MM.1S (cell line): ENCODE measurements at regions not wholly inside any gene's neighbourhood (a gene's known extent, or its start where the extent isn't known, plus 50 kb on each side); places are given as distances from the start of the nearest gene placed in this dataset.

Experiments used
- DNase-seq: peaks from one replicate; pipeline ENCODE4 v3.0.0-alpha.2; 2015
- H2AFZ ChIP-seq: fragments of 300-600 bp; sonication (generic); 2 replicates; pipeline ENCODE4 v1.6.0; 2016; ENCODE audit warnings: antibody characterized with exemption, low read length
- H3F3A ChIP-seq: fragments of 300-600 bp; sonication (generic); 2 replicates; pipeline ENCODE4 v1.6.1; 2016; ENCODE audit warnings: mild to moderate bottlenecking, antibody characterized with exemption, low read length, moderate library complexity, mixed read lengths; ENCODE audit not compliant: insufficient read depth
- H3K27ac ChIP-seq: fragments of 300-600 bp; sonication (generic); 2 replicates; pipeline ENCODE4 v1.5.1; 2016; ENCODE audit warnings: mild to moderate bottlenecking, low read length
- H3K27me3 ChIP-seq: fragments of 300-600 bp; sonication (generic); replicated peaks from 2 replicates; pipeline ENCODE4 v1.6.0; 2016; ENCODE audit warnings: low read length; ENCODE audit not compliant: insufficient read depth
- H3K36me3 ChIP-seq: fragments of 300-600 bp; sonication (generic); replicated peaks from 2 replicates; pipeline ENCODE4 v1.6.1; 2016; ENCODE audit warnings: mild to moderate bottlenecking, low read length, mixed read lengths; ENCODE audit not compliant: insufficient read depth
- H3K4me1 ChIP-seq: fragments of 300-600 bp; sonication (generic); 2 replicates; pipeline ENCODE4 v1.6.1; 2016; ENCODE audit warnings: low read length, mixed read lengths
- H3K4me2 ChIP-seq: fragments of 300-600 bp; sonication (generic); 2 replicates; pipeline ENCODE4 v1.6.0; 2016; ENCODE audit warnings: low read depth, low read length
- H3K4me3 ChIP-seq: fragments of 300-600 bp; sonication (generic); 2 replicates; pipeline ENCODE4 v1.5.1; 2016; ENCODE audit warnings: low read length, mixed read lengths
- H3K79me2 ChIP-seq: fragments of 300-600 bp; sonication (generic); 2 replicates; pipeline ENCODE4 v1.6.1; 2016; ENCODE audit warnings: mixed run types, low read length, mixed read lengths
- H3K9ac ChIP-seq: fragments of 300-600 bp; sonication (generic); 2 replicates; pipeline ENCODE4 v1.6.1; 2016; ENCODE audit warnings: low read length, mixed read lengths
- H3K9me2 ChIP-seq: fragments of 300-600 bp; sonication (generic); replicated peaks from 2 replicates; pipeline ENCODE4 v1.6.1; 2016; ENCODE audit warnings: mild to moderate bottlenecking, low read length, mixed read lengths; ENCODE audit not compliant: insufficient read depth
- H3K9me3 ChIP-seq: fragments of 300-600 bp; sonication (generic); replicated peaks from 2 replicates; pipeline ENCODE4 v1.6.1; 2016; ENCODE audit warnings: mild to moderate bottlenecking, low read length, mixed read lengths; ENCODE audit not compliant: insufficient read depth
- H4K20me1 ChIP-seq: fragments of 300-600 bp; sonication (generic); 2 replicates; pipeline ENCODE4 v1.6.1; 2016; ENCODE audit warnings: mild to moderate bottlenecking, low read length, moderate library complexity, mixed read lengths; ENCODE audit not compliant: insufficient read depth
- EZH2 ChIP-seq: fragments of 300-600 bp; sonication (generic); optimal IDR thresholded peaks from 2 replicates; pipeline ENCODE3; 2017; ENCODE audit warnings: low read depth, mild to moderate bottlenecking, antibody characterized with exemption, low read length, mixed read lengths
- EZH2phosphoT487 ChIP-seq: fragments of 300-600 bp; sonication (generic); IDR thresholded peaks from 2 replicates; pipeline ENCODE4 v1.6.1; 2018; ENCODE audit warnings: antibody characterized with exemption, low read length
- TF ChIP-seq, protein P1 (sequence below): fragments of 300-600 bp; sonication (generic); IDR thresholded peaks from 2 replicates; pipeline ENCODE4 v1.5.1; 2016; ENCODE audit warnings: antibody characterized with exemption, low read length, mixed read lengths

- Histone ChIP-seq H3K4me2 (no peak overlapping the region), H2AFZ (no peak overlapping the region), H3K4me1 (no peaks in the 10 kb centered on the region), H3K9me2 (no peaks in the 10 kb centered on the region), H3F3A (no peaks in the 10 kb centered on the region), H3K27me3 (no peaks in the 10 kb centered on the region), H3K27ac (no peak overlapping the region), H4K20me1 (no peaks in the 10 kb centered on the region), H3K9ac (no peak overlapping the region), H3K9me3 (no peaks in the 10 kb centered on the region), H3K79me2 (no peaks in the 10 kb centered on the region), H3K36me3 (no peaks in the 10 kb centered on the region), H3K4me3 (no peak overlapping the region)
- DNase-seq = no peak
- TF ChIP-seq EZH2 (no peak), EZH2phosphoT487 (no peak)
- TF ChIP-seq, protein P1, sequence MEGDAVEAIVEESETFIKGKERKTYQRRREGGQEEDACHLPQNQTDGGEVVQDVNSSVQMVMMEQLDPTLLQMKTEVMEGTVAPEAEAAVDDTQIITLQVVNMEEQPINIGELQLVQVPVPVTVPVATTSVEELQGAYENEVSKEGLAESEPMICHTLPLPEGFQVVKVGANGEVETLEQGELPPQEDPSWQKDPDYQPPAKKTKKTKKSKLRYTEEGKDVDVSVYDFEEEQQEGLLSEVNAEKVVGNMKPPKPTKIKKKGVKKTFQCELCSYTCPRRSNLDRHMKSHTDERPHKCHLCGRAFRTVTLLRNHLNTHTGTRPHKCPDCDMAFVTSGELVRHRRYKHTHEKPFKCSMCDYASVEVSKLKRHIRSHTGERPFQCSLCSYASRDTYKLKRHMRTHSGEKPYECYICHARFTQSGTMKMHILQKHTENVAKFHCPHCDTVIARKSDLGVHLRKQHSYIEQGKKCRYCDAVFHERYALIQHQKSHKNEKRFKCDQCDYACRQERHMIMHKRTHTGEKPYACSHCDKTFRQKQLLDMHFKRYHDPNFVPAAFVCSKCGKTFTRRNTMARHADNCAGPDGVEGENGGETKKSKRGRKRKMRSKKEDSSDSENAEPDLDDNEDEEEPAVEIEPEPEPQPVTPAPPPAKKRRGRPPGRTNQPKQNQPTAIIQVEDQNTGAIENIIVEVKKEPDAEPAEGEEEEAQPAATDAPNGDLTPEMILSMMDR = no peak
These were observed 311.2 kb downstream of the CMPK2 start for GRCh38 chr2:6554466-6554865.

DNA sequence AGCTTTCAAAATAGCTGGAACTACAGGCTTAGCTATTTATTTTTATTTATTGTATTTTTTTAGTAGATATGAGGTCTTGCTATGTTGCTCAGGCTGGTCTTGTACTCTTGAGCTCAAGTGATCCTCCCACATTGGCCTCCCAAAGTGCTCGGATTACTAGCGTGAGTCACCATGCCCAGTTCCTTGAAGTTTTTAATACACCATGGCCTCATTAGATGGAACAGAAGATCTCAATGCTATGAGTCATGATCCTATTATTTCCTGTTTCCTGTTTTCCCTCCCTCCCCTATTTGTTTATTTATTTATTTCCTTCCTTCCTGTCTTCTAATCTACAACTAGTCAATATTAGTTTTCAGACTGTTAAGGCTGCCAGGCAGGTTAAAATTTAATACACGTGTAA, 309.0 kb downstream of the CMPK2 start:
- Histone ChIP-seq H2AFZ (no peak overlapping the region), H3K9me2 (no peaks in the 10 kb centered on the region), H4K20me1 (no peaks in the 10 kb centered on the region), H3F3A (no peaks in the 10 kb centered on the region), H3K27me3 (no peaks in the 10 kb centered on the region), H3K4me3 (no peak overlapping the region), H3K27ac (no peak overlapping the region), H3K9me3 (no peaks in the 10 kb centered on the region), H3K4me2 (no peak overlapping the region), H3K9ac (no peak overlapping the region), H3K36me3 (no peaks in the 10 kb centered on the region), H3K79me2 (no peaks in the 10 kb centered on the region), H3K4me1 (no peaks in the 10 kb centered on the region)
- DNase-seq = no peak
- no peak for TF ChIP-seq EZH2
- no peak for TF ChIP-seq EZH2phosphoT487
- TF ChIP-seq, protein P1 = no peak

- H3K4me3 ChIP-seq = no peak overlapping the region
- H3K36me3 ChIP-seq = no peaks in the 10 kb centered on the region
- H3K4me2 ChIP-seq = no peak overlapping the region
- H3K4me1 ChIP-seq = no peaks in the 10 kb centered on the region
- no peaks in the 10 kb centered on the region for H3K79me2 ChIP-seq
- H3K9me3 ChIP-seq = no peaks in the 10 kb centered on the region
- no peaks in the 10 kb centered on the region for H3K9me2 ChIP-seq
- no peaks in the 10 kb centered on the region for H3K27me3 ChIP-seq
- TF ChIP-seq EZH2phosphoT487 = no peak
- TF ChIP-seq, protein P1 = no peak
- TF ChIP-seq EZH2 = no peak
- no peak overlapping the region for H3K9ac ChIP-seq
- DNase-seq = no peak
- H2AFZ ChIP-seq = no peak overlapping the region
- no peak overlapping the region for H3K27ac ChIP-seq
- H3F3A ChIP-seq = no peaks in the 10 kb centered on the region
- H4K20me1 ChIP-seq = no peaks in the 10 kb centered on the region
These were observed 308.0 kb downstream of the CMPK2 start for GRCh38 chr2:6557737-6558136.
